Loucy (cell line): ENCODE measurements at regions not wholly inside any gene's neighbourhood (a gene's known extent, or its start where the extent isn't known, plus 50 kb on each side); places are given as distances from the start of the nearest gene placed in this dataset.

ENCODE experiments used
- H2AFZ ChIP-seq: fragments of 200-600 bp; sonication (generic); 2 replicates; pipeline ENCODE4 v1.6.0; 2016; ENCODE audit warnings: antibody characterized with exemption, mild to moderate bottlenecking, low read length, moderate library complexity
- H3F3A ChIP-seq: fragments of 200-600 bp; 2 replicates; pipeline ENCODE4 v1.6.0; 2016; ENCODE audit warnings: antibody characterized with exemption, low read depth, mild to moderate bottlenecking
- H3K27me3 ChIP-seq: fragments of 200-600 bp; sonication (generic); 2 replicates; pipeline ENCODE4 v1.6.1; 2014; ENCODE audit warnings: low read length, mild to moderate bottlenecking; ENCODE audit not compliant: insufficient read depth, poor library complexity, severe bottlenecking
- H3K36me3 ChIP-seq: fragments of 200-600 bp; sonication (generic); 2 replicates; pipeline ENCODE4 v1.6.1; 2016; ENCODE audit warnings: low read length; ENCODE audit not compliant: insufficient read depth
- H3K4me1 ChIP-seq: fragments of 200-600 bp; sonication (generic); 2 replicates; pipeline ENCODE4 v1.5.1; 2014; ENCODE audit warnings: low read length, mild to moderate bottlenecking; ENCODE audit not compliant: insufficient read depth, poor library complexity, severe bottlenecking
- H3K4me2 ChIP-seq: fragments of 200-600 bp; sonication (generic); 2 replicates; pipeline ENCODE4 v1.6.0; 2014; ENCODE audit warnings: antibody characterized with exemption, low read length, low read depth, mild to moderate bottlenecking; ENCODE audit not compliant: poor library complexity, severe bottlenecking
- H3K4me3 ChIP-seq: fragments of 200-600 bp; sonication (generic); 2 replicates; pipeline ENCODE4 v1.5.1; 2014; ENCODE audit warnings: low read length, mild to moderate bottlenecking, mixed read lengths; ENCODE audit not compliant: poor library complexity, severe bottlenecking
- H3K79me2 ChIP-seq: fragments of 200-600 bp; sonication (generic); 2 replicates; pipeline ENCODE4 v1.6.1; 2014; ENCODE audit warnings: low read length; ENCODE audit not compliant: insufficient read depth
- H3K9ac ChIP-seq: fragments of 200-600 bp; sonication (generic); 2 replicates; pipeline ENCODE4 v1.6.0; 2014; ENCODE audit warnings: mild to moderate bottlenecking, low read depth, low read length, moderate library complexity; ENCODE audit not compliant: poor library complexity, severe bottlenecking
- H3K9me2 ChIP-seq: fragments of 200-600 bp; sonication (generic); replicated peaks from 2 replicates; pipeline ENCODE4 v1.6.1; 2016; ENCODE audit warnings: low read depth, low read length, mixed read lengths
- H3K9me3 ChIP-seq: fragments of 200-600 bp; sonication (generic); 2 replicates; pipeline ENCODE4 v1.6.1; 2014; ENCODE audit warnings: mild to moderate bottlenecking, antibody characterized with exemption, low read length, low read depth; ENCODE audit not compliant: insufficient read depth
- H4K20me1 ChIP-seq: fragments of 200-600 bp; sonication (generic); 2 replicates; pipeline ENCODE4 v1.6.0; 2014; ENCODE audit warnings: antibody characterized with exemption, low read length, mild to moderate bottlenecking; ENCODE audit not compliant: insufficient read depth, poor library complexity, severe bottlenecking
- EZH2phosphoT487 ChIP-seq: fragments of 200-600 bp; IDR thresholded peaks from 2 replicates; pipeline ENCODE4 v1.6.1; 2018; ENCODE audit warnings: antibody characterized with exemption, mild to moderate bottlenecking, moderate library complexity, borderline replicate concordance
- TF ChIP-seq, protein P1 (sequence below): fragments of 200-600 bp; sonication (generic); conservative IDR thresholded peaks from 2 replicates; pipeline ENCODE4 v1.5.1; 2014; ENCODE audit warnings: mild to moderate bottlenecking, antibody characterized with exemption, low read length

DNA sequence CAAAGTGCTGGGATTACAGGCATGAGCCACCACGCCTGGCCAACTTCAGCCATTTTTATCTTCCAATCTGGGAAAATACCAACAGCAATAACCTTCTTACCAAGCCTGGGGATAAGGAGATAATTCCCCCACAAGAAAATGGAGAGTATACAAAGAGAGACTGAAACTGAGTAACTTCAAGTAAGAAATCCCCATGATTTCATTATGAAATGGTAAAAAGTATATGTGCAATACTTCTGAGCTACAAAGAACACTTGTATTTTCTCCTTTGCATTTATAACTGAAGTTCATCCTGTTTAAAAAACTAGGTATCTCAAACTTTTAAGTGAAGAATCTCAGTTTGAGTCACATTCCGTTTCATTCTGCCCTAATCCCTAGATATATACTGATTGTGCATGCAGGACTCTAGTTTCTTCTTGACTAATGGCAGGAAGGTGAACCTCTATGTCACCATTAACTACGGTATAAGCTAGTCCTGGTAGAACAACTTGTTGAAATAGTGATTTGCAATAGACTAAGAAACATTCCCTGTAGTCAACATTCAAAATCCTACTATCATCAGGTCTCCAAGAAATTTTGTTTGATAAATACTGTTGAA lies 2071.4 kb downstream of the MAT2B start:
- Histone ChIP-seq H3K79me2 (no peaks in the 10 kb centered on the region), H3K27me3 (no peaks in the 10 kb centered on the region), H3K36me3 (no peaks in the 10 kb centered on the region), H3K9me3 (no peaks in the 10 kb centered on the region), H3K9me2 (no peaks in the 10 kb centered on the region), H2AFZ (no peak overlapping the region), H3K4me2 (no peak overlapping the region), H3K4me1 (no peaks in the 10 kb centered on the region), H3F3A (no peaks in the 10 kb centered on the region), H3K9ac (no peak overlapping the region), H4K20me1 (no peaks in the 10 kb centered on the region), H3K4me3 (no peak overlapping the region)
- TF ChIP-seq, protein P1, sequence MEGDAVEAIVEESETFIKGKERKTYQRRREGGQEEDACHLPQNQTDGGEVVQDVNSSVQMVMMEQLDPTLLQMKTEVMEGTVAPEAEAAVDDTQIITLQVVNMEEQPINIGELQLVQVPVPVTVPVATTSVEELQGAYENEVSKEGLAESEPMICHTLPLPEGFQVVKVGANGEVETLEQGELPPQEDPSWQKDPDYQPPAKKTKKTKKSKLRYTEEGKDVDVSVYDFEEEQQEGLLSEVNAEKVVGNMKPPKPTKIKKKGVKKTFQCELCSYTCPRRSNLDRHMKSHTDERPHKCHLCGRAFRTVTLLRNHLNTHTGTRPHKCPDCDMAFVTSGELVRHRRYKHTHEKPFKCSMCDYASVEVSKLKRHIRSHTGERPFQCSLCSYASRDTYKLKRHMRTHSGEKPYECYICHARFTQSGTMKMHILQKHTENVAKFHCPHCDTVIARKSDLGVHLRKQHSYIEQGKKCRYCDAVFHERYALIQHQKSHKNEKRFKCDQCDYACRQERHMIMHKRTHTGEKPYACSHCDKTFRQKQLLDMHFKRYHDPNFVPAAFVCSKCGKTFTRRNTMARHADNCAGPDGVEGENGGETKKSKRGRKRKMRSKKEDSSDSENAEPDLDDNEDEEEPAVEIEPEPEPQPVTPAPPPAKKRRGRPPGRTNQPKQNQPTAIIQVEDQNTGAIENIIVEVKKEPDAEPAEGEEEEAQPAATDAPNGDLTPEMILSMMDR, result no peak
- no peak for TF ChIP-seq EZH2phosphoT487

DNA sequence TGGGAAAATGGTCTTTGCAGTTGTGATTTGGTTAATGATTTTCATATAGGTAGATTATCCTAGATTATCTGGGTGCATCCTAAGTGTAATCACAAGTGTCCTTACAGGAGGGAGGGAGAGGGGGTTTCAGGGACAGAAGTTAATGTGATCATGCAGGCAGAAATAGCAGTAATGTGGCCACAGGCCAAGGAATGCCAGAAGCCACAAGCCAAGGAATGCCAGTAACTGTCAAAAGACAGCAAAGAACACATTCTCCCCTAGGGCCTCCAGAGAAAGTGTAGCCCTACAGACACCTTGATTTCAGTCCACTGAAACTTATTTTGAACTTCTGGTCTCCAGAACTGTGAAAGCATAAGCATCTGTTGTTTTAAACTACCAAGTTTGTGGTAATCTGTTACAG lies 2074.5 kb downstream of the MAT2B start:
- no peak overlapping the region for H3K9ac ChIP-seq
- TF ChIP-seq, protein P1, result no peak
- no peak for TF ChIP-seq EZH2phosphoT487
- H3K9me3 ChIP-seq, result no peaks in the 10 kb centered on the region

DNA sequence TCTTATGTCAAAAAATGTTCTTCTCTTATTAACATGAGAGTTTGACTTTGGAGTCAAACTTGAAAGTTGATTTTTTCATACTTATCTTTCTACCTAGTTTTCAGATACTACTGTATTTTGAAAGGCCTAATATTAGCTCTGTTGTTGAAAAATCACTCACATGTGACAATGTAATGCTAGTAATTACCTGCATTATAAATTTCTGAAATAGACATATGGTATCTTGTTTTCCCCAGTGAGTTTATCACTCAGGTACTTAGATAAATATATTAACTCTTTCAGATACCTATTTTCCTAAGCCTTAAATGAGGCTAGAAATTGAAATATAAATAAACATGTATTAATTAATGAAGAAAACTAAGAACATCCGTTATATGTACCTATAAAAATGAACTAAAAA lies 2089.3 kb downstream of the MAT2B start:
- no peak overlapping the region for H3K4me2 ChIP-seq
- no peaks in the 10 kb centered on the region for H3K9me3 ChIP-seq
- TF ChIP-seq, protein P1, result no peak
- TF ChIP-seq EZH2phosphoT487, result no peak

More for the DNA sequence above, 2074.5 kb downstream of the MAT2B start:
- Histone ChIP-seq H3K27me3 (no peaks in the 10 kb centered on the region), H3K79me2 (no peaks in the 10 kb centered on the region), H4K20me1 (no peaks in the 10 kb centered on the region), H3K4me3 (no peak overlapping the region), H3K36me3 (no peaks in the 10 kb centered on the region), H3F3A (no peaks in the 10 kb centered on the region), H2AFZ (no peak overlapping the region), H3K4me1 (no peaks in the 10 kb centered on the region), H3K9me2 (no peaks in the 10 kb centered on the region), H3K4me2 (no peak overlapping the region)

More for the DNA sequence above, 2089.3 kb downstream of the MAT2B start:
- Histone ChIP-seq H3K79me2 (no peaks in the 10 kb centered on the region), H3F3A (no peaks in the 10 kb centered on the region), H3K4me1 (no peaks in the 10 kb centered on the region), H3K36me3 (no peaks in the 10 kb centered on the region), H3K4me3 (no peak overlapping the region), H2AFZ (no peak overlapping the region), H3K9me2 (no peaks in the 10 kb centered on the region), H4K20me1 (no peaks in the 10 kb centered on the region), H3K9ac (no peak overlapping the region), H3K27me3 (no peaks in the 10 kb centered on the region)
